ENCODE measurements at regions not wholly inside any gene's neighbourhood (a gene's known extent, or its start where the extent isn't known, plus 50 kb on each side); places are given as distances from the start of the nearest gene placed in this dataset.

DNA sequence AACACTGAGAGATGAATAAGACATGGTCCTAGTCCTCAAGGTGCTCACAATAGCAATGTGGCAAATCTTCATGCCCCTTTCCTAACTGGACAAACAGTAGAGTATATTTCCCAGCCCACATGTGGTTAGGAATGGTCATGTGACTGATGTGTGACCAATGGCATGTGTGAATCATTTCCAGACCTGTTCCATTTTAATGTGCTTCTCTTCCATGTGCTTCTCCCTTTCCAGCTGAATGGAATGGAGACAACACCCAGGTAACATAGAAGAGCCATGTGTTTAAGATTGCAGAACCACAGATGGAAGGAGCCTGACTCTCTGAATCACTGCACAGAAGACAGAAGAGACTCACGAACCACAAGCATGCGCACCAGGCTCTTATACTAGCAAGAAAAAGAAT, 409.9 kb upstream of the NFIA start:
- H3K4me3 ChIP-seq (ENCODE audit: low read depth in 1 of 2, low read length in 1 of 2), result no peak overlapping the region
- H3K27me3 ChIP-seq, result no peaks in the 10 kb centered on the region
- H3K4me1 ChIP-seq (ENCODE audit: control insufficient read depth in 1 of 2, insufficient read depth in 1 of 2, low read depth in 1 of 2, low read length in 1 of 2), result no peaks in the 10 kb centered on the region
- H3K27ac ChIP-seq, result no peak overlapping the region
- H3K9me3 ChIP-seq, result no peaks in the 10 kb centered on the region
- TF ChIP-seq, protein P1, sequence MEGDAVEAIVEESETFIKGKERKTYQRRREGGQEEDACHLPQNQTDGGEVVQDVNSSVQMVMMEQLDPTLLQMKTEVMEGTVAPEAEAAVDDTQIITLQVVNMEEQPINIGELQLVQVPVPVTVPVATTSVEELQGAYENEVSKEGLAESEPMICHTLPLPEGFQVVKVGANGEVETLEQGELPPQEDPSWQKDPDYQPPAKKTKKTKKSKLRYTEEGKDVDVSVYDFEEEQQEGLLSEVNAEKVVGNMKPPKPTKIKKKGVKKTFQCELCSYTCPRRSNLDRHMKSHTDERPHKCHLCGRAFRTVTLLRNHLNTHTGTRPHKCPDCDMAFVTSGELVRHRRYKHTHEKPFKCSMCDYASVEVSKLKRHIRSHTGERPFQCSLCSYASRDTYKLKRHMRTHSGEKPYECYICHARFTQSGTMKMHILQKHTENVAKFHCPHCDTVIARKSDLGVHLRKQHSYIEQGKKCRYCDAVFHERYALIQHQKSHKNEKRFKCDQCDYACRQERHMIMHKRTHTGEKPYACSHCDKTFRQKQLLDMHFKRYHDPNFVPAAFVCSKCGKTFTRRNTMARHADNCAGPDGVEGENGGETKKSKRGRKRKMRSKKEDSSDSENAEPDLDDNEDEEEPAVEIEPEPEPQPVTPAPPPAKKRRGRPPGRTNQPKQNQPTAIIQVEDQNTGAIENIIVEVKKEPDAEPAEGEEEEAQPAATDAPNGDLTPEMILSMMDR (IDR thresholded peaks at IDR 0.05), result no peak
- no peaks in the 10 kb centered on the region for H3K36me3 ChIP-seq

DNA sequence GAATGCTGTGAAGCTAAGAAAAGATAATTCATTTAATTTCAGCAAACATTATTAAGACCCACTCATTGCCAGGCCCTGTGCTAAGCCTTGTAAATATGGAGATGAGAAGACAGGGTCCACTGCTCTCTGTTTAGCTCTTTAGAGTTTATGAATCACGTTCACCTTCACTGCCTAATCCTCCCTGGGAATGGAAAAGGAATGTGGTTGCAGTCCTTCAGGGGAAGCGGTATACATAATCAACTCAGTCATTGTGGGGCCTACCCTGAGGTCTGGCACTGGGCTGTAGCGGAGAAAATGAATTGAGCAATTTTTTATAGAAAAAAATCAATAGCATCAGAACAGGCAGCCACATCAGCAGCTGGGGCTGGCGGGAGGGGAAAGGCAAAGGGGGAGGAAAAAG, 412.1 kb upstream of the NFIA start:
- Histone ChIP-seq H3K36me3 (no peaks in the 10 kb centered on the region), H3K27ac (no peak overlapping the region), H3K27me3 (no peaks in the 10 kb centered on the region), H3K9me3 (no peaks in the 10 kb centered on the region), H3K4me1 (ENCODE audit: control insufficient read depth in 1 of 2, insufficient read depth in 1 of 2, low read depth in 1 of 2, low read length in 1 of 2) (no peaks in the 10 kb centered on the region), H3K4me3 (ENCODE audit: low read depth in 1 of 2, low read length in 1 of 2) (no peak overlapping the region)
- TF ChIP-seq, protein P1 (IDR thresholded peaks at IDR 0.05), result no peak

DNA sequence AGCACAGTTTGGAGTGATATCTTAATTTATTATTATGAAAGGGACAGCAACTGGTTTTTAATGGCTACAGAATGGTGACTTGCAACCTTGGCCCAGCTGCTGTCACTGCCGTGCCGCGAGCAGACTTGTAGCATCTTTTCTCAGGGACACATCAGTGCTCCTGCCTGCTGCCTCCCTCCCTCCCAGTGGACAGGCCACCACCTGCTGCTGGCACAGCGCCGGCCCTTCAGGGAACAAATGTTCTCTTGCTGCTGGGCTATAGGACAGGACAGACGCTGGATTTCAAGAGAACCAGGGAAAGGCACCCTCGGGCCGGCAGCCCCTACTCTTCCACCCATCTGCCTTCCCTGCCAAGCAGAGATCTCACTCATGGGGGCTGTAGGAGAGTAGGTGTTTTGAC, 413.8 kb upstream of the NFIA start:
- Histone ChIP-seq H3K27me3 (no peaks in the 10 kb centered on the region), H3K27ac (no peak overlapping the region), H3K36me3 (no peaks in the 10 kb centered on the region), H3K9me3 (no peaks in the 10 kb centered on the region), H3K4me1 (ENCODE audit: control insufficient read depth in 1 of 2, insufficient read depth in 1 of 2, low read depth in 1 of 2, low read length in 1 of 2) (no peaks in the 10 kb centered on the region), H3K4me3 (ENCODE audit: low read depth in 1 of 2, low read length in 1 of 2) (no peak overlapping the region)
- TF ChIP-seq, protein P1 (IDR thresholded peaks at IDR 0.05), result no peak

DNA sequence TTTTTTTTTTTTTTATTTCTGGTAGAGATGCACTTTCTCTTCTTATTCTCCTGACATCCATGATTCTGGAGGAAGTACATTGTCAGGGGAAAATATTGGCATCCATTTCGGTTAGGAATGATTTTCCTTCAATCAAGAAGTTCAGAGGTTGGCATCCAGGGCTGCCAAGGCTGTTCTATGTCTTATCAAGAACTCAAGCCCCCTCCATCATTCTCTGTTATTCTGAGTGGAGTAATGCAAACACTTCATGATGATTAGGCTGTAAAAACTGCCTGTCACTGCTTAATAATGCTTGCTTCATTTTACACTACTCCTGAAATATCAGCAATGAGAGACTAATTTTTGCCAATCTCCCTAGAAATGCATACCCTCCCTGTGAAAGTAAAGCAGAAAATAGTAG, 417.1 kb upstream of the NFIA start:
- no peaks in the 10 kb centered on the region for H3K27me3 ChIP-seq
- H3K36me3 ChIP-seq, result no peaks in the 10 kb centered on the region
- no peaks in the 10 kb centered on the region for H3K9me3 ChIP-seq
- H3K27ac ChIP-seq, result no peak overlapping the region
- H3K4me1 ChIP-seq (ENCODE audit: control insufficient read depth in 1 of 2, insufficient read depth in 1 of 2, low read depth in 1 of 2, low read length in 1 of 2), result no peaks in the 10 kb centered on the region
- TF ChIP-seq, protein P1 (IDR thresholded peaks at IDR 0.05), result no peak
- no peak overlapping the region for H3K4me3 ChIP-seq (ENCODE audit: low read depth in 1 of 2, low read length in 1 of 2)

DNA sequence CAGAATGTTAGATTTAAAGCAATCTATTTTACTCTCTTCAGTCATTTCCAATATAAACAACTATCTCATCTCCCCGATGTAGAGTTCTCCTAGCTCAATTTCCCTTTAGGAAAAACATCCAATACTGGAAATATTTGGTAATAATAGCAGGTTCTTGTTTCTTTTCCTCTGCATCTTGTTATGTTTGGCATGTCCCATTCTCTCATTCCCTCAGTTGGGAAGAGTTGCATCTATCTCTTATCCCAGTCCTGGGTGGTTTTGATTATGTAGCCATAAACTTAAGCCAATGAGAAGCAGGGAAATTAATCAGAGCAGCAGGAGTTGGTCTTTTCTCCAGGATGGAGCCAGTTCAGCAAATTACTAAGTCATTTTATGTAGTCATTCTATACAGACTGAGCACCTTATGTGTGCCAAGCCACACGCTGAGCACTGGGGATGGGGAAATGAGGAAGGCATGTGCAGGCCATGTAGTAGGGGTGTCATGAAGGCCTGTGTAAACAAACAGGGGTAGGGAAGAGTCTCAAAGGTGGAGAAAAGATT, 418.2 kb upstream of the NFIA start:
- Histone ChIP-seq H3K27me3 (no peaks in the 10 kb centered on the region), H3K9me3 (no peaks in the 10 kb centered on the region), H3K4me1 (ENCODE audit: control insufficient read depth in 1 of 2, insufficient read depth in 1 of 2, low read depth in 1 of 2, low read length in 1 of 2) (no peaks in the 10 kb centered on the region), H3K36me3 (no peaks in the 10 kb centered on the region), H3K4me3 (ENCODE audit: low read depth in 1 of 2, low read length in 1 of 2) (no peak overlapping the region), H3K27ac (no peak overlapping the region)
- TF ChIP-seq, protein P1 (IDR thresholded peaks at IDR 0.05), result no peak
